Erythroblast (primary cell): ENCODE measurements at regions not wholly inside any gene's neighbourhood (a gene's known extent, or its start where the extent isn't known, plus 50 kb on each side); places are given as distances from the start of the nearest gene placed in this dataset.
"Not testable (repeated sequence)": the region's sequence is repeated elsewhere in the genome, so short reads cannot be mapped to it uniquely, and the experiment has no call there.

Source experiments
- DNase-seq, 2 experiments: peaks; one replicate each; lab custom pipeline; 2025; lab: John Stamatoyannopoulos, UW
- GATA1 ChIP-seq: IDR thresholded peaks from 2 replicates; pipeline ENCODE4 v1.6.1; 2011; ENCODE audit warnings: low read depth, mild to moderate bottlenecking, control low read depth, low read length, moderate library complexity
- POLR2A ChIP-seq: IDR thresholded peaks from 2 replicates; pipeline ENCODE4 v1.6.1; 2011; ENCODE audit warnings: mild to moderate bottlenecking, low read length

GRCh38 chr2:65580824-65581223, 148.4 kb upstream of the SPRED2 start:
- TF ChIP-seq POLR2A (no peak), GATA1 (no peak)
- no peak for DNase-seq

GRCh38 chr2:65579506-65580235, 147.3 kb upstream of the SPRED2 start:
- TF ChIP-seq GATA1 (no peak), POLR2A (no peak)
- no peak for DNase-seq

GRCh38 chr2:65577654-65578053, 145.3 kb upstream of the SPRED2 start:
- TF ChIP-seq POLR2A (no peak), GATA1 (no peak)
- no peak for DNase-seq

DNA sequence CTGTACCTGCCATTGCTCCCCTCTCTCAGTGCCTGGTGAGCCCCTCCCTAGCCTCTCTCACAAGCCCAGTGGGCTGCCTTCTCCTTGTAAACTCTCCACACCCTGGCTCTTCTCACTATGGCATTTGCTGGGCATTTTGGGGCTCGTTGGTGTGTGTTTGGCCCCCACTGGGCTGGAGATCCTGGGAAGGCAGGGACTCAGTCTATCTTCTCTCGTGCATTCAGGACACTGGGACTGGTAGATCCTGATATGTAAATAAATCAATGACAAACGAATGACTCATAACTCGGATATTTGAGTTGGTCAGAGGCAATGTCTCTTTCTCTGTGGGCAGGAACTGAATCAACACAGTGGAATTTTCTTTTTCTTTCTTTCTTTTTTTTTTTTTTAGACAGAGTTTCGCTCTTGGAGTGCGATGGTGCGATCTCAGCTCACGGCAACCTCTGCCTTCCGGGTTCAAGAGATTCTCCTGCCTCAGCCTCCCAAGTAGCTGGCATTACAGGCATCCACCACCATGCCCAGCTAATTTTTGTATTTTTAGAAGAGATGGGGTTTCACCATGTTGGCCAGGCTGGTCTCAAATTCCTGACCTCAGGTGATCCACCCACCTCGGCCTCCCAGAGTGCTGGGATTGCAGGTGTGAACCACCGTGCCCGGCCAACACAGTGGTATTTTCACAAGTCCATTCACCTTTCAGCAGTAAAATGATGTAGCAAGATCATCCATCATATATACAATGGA, 144.6 kb upstream of the SPRED2 start:
- DNase-seq: no peak
- TF ChIP-seq GATA1: no peak
- TF ChIP-seq POLR2A: no peak

DNA sequence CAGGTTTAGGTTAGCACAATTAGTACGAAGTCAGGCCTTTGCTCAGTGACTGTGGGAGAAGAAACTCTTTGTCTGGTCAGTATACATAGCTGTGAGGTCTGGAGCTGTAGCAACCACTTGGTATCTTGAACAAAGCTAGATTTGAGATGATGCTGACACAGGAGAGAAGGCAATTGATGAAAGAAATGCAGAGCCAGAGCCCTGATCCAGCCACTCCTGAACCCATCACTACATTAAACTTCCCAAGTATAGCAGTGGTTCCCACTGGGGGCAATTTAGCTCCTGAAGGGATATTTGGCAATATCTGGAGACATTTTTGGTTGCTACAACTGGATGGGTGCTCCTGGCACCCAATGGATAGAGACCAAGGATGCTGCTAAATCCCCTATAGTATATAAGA, 143.9 kb upstream of the SPRED2 start:
- TF ChIP-seq GATA1 (no peak), POLR2A (no peak)
- DNase-seq: no peak

GRCh38 chr2:65574993-65575392, 142.6 kb upstream of the SPRED2 start:
- TF ChIP-seq POLR2A (no peak), GATA1 (no peak)
- DNase-seq: no peak

DNA sequence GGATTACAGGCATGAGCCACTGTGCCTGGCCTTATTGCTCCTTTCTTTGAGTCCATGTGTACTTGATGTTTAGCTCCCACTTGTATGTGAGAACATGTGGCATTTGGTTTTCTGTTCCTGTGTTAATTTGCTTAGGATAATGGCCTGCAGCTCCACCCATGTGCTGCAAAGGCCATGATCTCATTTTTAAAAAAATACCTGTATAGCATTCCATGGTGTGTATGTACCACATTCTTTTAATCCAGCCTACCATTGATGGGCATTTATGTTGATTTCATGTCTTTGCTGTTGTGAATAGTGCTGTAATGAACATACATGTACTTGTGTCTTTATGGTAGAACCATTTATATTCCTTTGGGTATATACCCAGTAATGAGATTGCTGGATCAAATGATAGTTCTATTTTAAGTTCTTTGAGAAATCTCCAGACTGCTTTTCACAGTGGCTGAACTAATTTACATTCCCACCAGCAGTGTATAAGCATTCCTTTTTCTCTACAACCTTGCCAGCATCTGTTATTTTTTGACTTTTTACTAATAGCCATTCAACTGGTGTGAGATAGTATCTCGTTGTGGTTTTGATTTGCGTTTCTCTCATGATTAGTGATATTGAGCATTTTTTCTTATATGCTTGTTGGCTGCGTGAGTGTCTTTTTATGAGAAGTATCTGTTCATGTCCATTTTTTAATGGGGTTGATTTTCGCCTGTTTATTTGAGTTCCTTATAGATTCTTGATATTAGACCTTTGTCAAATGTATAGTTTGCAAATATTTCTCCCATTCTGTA, 136.4 kb upstream of the SPRED2 start:
- DNase-seq: not testable (repeated sequence)

- peak in 1 of 2 experiments; percentile 2 for DNase-seq
- TF ChIP-seq POLR2A: no peak
- TF ChIP-seq GATA1: no peak
Measured at GRCh38 chr2:65566617-65567016, 134.2 kb upstream of the SPRED2 start.

DNA sequence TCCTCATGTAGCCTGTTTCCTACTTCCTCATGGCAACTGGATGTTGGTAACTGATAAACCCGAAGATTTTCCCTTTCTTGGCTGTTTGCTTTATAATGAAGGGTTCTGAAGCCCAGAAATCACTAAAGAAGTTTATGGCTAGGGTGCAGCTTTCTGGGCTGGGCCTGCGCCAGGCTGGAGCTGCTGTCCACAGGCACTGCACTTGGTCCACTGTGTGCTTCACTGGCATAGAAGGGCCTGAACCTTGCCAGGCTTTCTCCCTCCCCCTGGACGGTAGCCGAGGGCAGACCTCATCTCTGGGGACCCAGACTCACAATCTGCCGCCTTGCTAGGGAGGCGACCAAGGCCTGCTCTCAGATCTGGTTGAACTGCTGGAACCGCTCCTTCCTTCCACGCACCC, 133.3 kb upstream of the SPRED2 start:
- TF ChIP-seq POLR2A: no peak
- TF ChIP-seq GATA1: no peak
- DNase-seq: no peak

- DNase-seq: no peak
- no peak for TF ChIP-seq POLR2A
- TF ChIP-seq GATA1: no peak
Measured at GRCh38 chr2:65564299-65564698, 131.9 kb upstream of the SPRED2 start.

GRCh38 chr2:65562890-65563289, 130.5 kb upstream of the SPRED2 start:
- DNase-seq: no peak
- TF ChIP-seq GATA1: no peak
- TF ChIP-seq POLR2A: no peak

GRCh38 chr2:65558743-65559142, 126.3 kb upstream of the SPRED2 start:
- DNase-seq: no peak
- TF ChIP-seq GATA1 (no peak), POLR2A (no peak)

DNA sequence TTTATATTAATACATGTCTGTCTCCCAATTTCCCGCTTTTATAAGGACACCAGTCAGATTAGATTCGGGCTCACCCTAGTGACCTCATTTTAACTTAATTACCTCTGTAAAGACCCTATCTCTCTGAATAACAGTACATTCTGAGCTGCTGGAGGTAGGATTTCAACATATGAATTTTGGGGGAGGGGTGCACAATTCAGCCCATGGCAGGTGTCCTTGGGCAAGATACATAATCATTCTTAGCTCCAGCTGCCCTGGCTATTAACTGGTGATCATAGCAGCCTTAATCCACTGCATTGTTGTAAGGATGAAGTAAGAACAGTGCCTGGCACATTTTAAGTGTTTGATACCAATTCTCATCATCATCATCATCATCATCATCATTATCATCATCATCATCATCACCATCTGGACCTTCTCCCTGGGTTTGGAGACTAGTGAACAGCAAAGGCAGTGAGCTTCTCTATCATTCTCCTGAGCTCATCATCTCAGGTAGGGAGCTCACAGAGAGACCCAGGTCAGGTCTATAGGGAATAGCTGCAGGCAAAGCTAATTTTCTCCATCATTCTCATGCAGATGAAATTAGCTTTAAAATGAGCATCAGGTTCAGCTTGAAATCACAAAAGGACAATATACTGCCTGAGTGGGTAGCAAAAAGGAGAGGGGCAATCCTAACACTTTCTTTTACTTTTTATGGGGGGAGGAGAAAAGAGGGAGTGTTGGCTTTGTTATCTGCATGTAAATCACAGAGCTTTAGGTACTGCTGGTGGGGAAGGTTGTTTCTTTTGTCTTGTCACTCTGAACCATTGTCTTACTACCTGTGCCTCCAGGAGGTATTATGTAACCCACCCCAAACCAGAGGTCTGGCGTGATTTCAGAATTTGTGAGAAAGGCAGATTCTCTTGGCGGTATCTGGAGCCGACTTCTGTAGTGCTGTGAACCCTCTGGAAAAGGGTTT, 125.5 kb upstream of the SPRED2 start:
- no peak for DNase-seq
- TF ChIP-seq POLR2A: no peak
- TF ChIP-seq GATA1: no peak
